ENCODE measurements at regions not wholly inside any gene's neighbourhood (a gene's known extent, or its start where the extent isn't known, plus 50 kb on each side); places are given as distances from the start of the nearest gene placed in this dataset.

GRCh38 chr2:7766088-7766722 is 849.0 kb downstream of the RNF144A start:
- DNase-seq = no peak

GRCh38 chr2:7766978-7767565 is 849.9 kb downstream of the RNF144A start:
- no peak for DNase-seq

- no peak for DNase-seq
Measured at GRCh38 chr2:7767902-7768301, 850.7 kb downstream of the RNF144A start.

GRCh38 chr2:7771781-7772180 is 854.6 kb downstream of the RNF144A start:
- DNase-seq = no peak

- DNase-seq = no peak
Measured at GRCh38 chr2:7773362-7774360, 856.4 kb downstream of the RNF144A start.

DNA sequence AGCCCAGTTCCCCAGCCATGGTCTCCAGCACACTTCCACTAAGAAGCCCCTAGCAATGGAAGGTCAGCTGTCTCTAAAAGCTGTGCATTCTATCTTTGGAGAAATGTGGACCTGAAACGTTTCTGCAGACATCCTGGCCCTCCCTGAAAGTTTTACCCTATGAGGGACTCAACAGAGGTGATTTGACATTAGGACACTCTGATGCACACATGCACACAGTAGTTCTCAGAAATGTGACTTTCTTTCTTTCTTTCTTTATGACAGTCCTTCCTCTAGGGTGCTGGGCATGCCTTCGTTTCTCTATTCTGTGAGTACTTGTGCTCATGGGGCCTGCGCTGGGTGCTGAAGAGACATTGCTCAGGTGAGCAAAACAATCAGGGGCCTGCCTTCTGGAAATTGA is 857.3 kb downstream of the RNF144A start:
- no peak for DNase-seq

DNA sequence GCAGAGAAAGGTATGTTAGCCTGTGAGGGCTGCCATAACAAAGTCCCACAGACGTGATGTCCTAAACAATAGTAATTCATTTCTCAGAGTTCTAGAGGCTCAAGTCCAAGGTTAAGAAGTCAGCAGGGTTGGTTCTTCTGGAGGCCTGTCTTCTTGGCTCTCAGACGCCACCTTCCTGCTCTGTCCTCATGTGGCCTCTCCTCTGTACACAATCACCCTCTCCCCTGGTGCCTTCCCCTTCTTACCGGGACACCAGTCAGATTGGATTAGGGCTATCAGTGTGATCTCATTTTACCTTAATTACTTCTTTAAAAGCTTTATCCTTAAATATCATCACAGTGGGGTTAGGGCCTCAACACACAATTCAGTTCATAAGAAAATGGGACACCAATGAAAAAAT is 860.5 kb downstream of the RNF144A start:
- no peak for DNase-seq

GRCh38 chr2:7780321-7780720 is 863.1 kb downstream of the RNF144A start:
- DNase-seq = no peak

DNA sequence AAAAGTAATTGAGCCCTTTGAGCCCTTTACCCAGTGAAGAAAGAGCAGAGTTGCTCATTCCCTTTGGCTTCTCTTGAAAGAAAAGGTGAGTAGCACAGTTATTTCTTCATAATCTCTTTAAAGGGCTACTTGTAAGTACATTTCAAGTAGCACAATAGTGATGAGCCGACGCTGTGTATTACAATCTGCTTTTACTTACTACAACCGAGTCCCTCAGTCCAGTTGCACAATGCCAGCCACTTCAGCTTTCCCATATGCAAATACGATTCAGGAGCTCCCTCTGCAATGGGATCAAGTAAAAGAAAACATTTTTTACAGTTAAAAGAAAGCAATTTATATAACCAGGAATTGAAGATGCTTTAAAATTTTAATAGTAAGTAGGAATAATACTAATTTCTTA is 868.5 kb downstream of the RNF144A start:
- DNase-seq = no peak

DNA sequence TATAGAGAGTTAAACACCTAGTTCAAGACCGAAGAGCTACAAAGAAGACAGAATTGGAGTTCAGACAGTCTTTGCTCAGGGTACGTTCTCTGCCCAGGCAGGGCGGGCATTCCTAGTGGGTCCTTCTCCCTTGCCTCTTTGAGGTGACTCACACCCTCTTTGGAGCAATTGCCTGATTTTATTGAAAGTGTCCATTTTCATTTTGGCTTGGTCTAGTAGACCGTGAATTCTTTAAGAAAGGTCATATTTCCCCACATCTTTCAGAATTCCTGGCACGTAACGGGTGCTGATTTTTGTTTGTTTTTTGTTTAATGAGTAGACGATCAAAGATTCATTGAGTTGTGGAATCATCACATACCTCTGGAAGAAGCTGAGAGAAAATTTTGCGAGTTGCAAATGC is 871.5 kb downstream of the RNF144A start:
- no peak for DNase-seq

DNA sequence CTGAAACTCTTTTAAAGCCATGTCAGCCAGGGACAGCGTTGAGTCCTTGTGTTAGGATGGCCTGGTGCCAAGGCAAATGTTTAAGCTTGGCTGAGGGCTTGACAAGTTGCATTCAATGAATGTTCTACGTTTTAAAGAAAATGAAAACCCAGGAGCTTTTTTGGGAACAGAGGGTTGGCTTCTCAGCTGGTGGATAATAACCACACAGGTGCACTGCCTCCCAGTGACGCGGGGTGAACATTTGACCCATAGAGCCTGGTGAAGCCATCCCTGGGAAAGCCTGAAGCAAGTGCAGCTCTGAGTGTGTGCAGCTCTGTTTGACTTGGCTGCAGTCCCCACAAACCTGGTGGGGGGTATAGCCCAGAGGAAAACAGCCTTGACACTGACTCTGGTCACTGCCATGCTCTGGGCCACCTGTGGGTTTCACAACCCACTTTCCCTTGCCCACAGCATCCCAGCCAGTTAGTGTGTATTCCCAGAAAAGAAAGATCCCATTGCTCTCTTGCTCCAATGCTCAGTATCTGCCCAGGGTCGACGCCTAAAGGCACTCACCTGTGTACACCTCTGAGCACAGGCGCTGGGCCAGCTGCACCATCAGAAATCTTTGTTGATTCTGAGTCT is 874.9 kb downstream of the RNF144A start:
- DNase-seq = peak; percentile 25

DNA sequence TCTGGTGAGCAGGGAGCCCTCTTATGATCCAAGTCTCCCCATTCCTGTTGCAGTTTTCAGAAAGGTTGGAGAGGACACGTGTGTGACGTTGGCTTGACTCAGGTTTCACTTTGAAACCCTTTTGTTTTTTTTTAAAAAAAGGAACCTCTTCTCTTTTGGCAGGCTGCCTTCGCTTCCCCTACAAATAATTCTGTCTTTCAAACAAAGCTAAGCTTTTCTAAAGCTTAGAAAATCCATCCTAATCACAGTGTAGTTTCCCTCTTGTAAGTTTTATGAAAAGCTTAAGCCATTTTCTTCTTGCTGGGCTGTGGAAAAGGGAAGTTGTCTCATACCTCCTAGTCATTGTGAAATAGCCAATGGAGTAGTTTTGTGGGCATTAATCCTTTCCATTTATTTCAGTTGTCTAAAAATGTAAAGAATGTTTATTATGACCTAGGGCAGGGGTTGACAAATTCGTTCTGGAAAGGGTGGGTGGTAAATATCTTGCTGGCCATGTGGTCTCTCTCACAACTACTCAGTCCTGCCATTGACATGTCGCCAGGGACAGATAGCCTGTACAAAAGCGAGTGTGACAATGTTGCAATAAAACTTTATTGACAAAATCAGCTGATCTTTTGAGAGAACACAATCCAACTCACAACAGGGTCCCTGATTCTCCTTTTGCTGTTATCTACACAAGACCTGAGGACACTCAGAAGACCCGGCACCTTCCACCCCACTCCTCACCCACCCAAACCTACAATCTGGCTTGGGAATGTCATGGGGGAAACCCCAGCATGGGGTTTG is 878.8 kb downstream of the RNF144A start:
- DNase-seq = no peak

DNA sequence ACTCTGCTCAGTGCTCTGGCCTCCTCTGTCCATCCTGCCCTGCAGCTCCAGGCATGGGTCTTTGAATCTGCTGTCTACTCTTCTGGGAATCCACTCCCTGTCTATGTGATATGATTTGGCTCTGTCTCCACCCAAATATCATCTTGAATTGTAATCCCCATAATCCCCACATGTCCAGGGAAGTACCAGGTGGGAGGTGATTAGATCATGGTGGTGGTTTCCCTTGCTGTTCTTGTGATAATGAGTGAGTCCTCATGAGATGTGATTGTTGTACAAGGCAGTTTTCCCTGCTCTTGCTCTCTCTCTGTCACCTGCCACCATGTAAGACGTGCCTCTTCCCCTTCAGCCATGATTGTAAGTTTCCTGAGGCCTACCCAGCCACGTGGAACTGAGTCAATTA is 881.8 kb upstream of the ID2 start:
- DNase-seq = no peak

DNA sequence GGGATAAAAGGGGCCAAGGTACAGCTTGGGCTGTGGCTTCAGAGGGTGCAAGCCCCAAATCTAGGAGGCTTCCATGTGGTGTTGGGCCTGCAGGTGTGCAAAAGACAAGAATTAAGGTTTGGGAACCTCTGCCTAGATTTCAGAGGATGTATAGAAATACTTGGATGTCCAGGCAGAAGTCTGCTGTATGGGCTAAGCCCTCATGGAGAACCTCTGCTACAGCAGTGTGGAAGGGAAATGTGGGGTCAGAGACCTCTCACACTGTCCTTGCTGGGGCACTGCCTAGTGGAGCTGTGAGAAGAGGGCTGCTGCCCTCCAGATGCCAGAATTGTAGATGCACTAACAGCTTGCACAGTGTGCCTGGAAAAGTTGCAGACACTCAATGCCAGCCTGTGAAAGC is 880.6 kb upstream of the ID2 start:
- DNase-seq = no peak

DNA sequence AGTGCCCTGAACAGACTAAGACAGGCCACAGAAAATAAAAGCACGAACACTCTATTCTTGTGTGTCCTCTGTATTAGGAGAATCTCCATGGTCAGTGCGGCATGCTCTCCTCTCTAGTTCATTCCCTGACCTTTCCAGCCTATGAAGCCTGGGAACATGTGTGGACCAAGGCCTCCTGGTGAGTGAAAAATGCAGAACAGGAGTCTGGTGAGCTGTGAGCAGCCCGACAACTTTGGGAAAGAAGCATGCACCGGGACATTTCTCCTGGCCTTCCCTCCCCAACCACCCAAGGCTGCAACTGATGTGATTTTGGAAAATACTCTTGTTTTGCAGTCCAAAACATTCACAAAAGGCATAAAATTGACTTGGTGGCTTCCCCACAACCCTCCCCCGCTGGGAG is 878.3 kb upstream of the ID2 start:
- DNase-seq = no peak

DNA sequence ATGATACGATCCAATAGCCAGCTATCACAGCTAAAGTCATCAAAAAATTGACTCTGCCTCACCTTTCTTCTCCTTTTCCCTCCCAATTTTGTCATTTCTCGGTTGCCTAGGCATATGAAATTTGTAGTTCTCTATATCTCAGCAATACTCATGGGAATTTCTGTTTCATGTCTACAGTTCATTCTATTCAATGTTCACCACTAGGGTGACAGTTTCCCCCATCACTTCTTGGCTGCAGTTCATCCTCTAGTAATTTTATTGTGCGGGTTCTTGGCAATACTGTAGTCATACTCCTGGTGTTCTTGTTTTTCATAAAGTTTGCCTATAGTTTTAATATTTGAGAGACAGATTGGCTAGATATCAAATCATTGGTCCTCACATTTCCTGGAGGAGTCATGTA is 872.2 kb upstream of the ID2 start:
- DNase-seq = no peak

GRCh38 chr2:7811073-7811472 is 870.8 kb upstream of the ID2 start:
- DNase-seq = no peak

GRCh38 chr2:7812231-7812995 is 869.4 kb upstream of the ID2 start:
- DNase-seq = no peak

GRCh38 chr2:7813541-7814292 is 868.1 kb upstream of the ID2 start:
- peak; percentile 63 for DNase-seq

- no peak for DNase-seq
Measured at GRCh38 chr2:7815726-7816125, 866.1 kb upstream of the ID2 start.

GRCh38 chr2:7816233-7816632 is 865.6 kb upstream of the ID2 start:
- no peak for DNase-seq
